HG02885 (cell line): ENCODE measurements at regions not wholly inside any gene's neighbourhood (a gene's known extent, or its start where the extent isn't known, plus 50 kb on each side); places are given as distances from the start of the nearest gene placed in this dataset.

ENCODE experiments used
- ATAC-seq: cut with Tn5 transposase; IDR thresholded peaks from one replicate; pipeline ENCODE4 v1.9.1; 2021; ENCODE audit warnings: mild to moderate bottlenecking; ENCODE audit not compliant: unreplicated experiment, poor library complexity

GRCh38 chr12:87704374-87704773 is 324.8 kb downstream of the C12orf50 start:
- ATAC-seq, result no peak

- ATAC-seq, result no peak
These were observed 338.9 kb downstream of the C12orf50 start for GRCh38 chr12:87690236-87690810.

GRCh38 chr12:87689196-87689595 is 340.0 kb downstream of the C12orf50 start:
- ATAC-seq, result no peak

- ATAC-seq, result no peak
These were observed 341.8 kb downstream of the C12orf50 start for GRCh38 chr12:87687362-87687761.

GRCh38 chr12:87685696-87686095 is 343.5 kb downstream of the C12orf50 start:
- no peak for ATAC-seq

- ATAC-seq, result no peak
These were observed 349.9 kb downstream of the C12orf50 start for GRCh38 chr12:87679251-87679650.

- no peak for ATAC-seq
These were observed 350.7 kb downstream of the C12orf50 start for GRCh38 chr12:87678453-87678852.

- ATAC-seq, result no peak
These were observed 352.5 kb downstream of the C12orf50 start for GRCh38 chr12:87676731-87677130.

- ATAC-seq, result no peak
These were observed 357.4 kb downstream of the C12orf50 start for GRCh38 chr12:87671757-87672156.

- ATAC-seq, result no peak
These were observed 358.8 kb downstream of the C12orf50 start for GRCh38 chr12:87670448-87670847.

GRCh38 chr12:87667378-87667777 is 361.8 kb downstream of the C12orf50 start:
- no peak for ATAC-seq

- peak; percentile 79 for ATAC-seq
These were observed 367.3 kb downstream of the C12orf50 start for GRCh38 chr12:87661786-87662377.

- ATAC-seq, result peak; percentile 14
These were observed 368.0 kb downstream of the C12orf50 start for GRCh38 chr12:87660987-87661774.

GRCh38 chr12:87660291-87660690 is 368.9 kb downstream of the C12orf50 start:
- no peak for ATAC-seq

GRCh38 chr12:87656311-87656710 is 372.9 kb downstream of the C12orf50 start:
- no peak for ATAC-seq

GRCh38 chr12:87651670-87652425 is 377.4 kb downstream of the C12orf50 start:
- ATAC-seq, result no peak

- no peak for ATAC-seq
These were observed 387.0 kb downstream of the C12orf50 start for GRCh38 chr12:87642245-87642644.

GRCh38 chr12:87618199-87618598 is 411.0 kb downstream of the C12orf50 start:
- ATAC-seq, result no peak

GRCh38 chr12:87612996-87613395 is 416.2 kb downstream of the C12orf50 start:
- no peak for ATAC-seq

- ATAC-seq, result no peak
These were observed 420.9 kb downstream of the C12orf50 start for GRCh38 chr12:87608321-87608720.

GRCh38 chr12:87603727-87604126 is 425.5 kb downstream of the C12orf50 start:
- ATAC-seq, result no peak
